Calu3 (cell line): ENCODE measurements at regions not wholly inside any gene's neighbourhood (a gene's known extent, or its start where the extent isn't known, plus 50 kb on each side); places are given as distances from the start of the nearest gene placed in this dataset.

Source experiments
- BruUV-seq: library from RNA; stranded (reverse); fragments of 400-500 nt; replicated peaks from 2 replicates; lab custom pipeline; 2021; lab: Mats Ljungman, UMichigan
- CTCF ChIA-PET: fragments of 300-600 bp; sonication (Branson Sonifier 250); formaldehyde crosslinking; loops from one replicate; lab custom pipeline; 2022; ENCODE audit warnings: antibody characterized with exemption; lab: Charles Lee
- DNase-seq: peaks from one replicate; pipeline ENCODE4 v3.0.0; 2022
- H3K27ac Mint-ChIP-seq: one replicate; pipeline ENCODE4 v1.8.0; 2022; ENCODE audit warnings: mixed read lengths; ENCODE audit not compliant: unreplicated experiment
- H3K27me3 Mint-ChIP-seq: one replicate; pipeline ENCODE4 v1.8.0; 2022; ENCODE audit warnings: mixed read lengths; ENCODE audit not compliant: unreplicated experiment
- H3K36me3 Mint-ChIP-seq: one replicate; pipeline ENCODE4 v1.8.0; 2022; ENCODE audit warnings: mild to moderate bottlenecking, moderate library complexity, mixed read lengths; ENCODE audit not compliant: insufficient read depth, unreplicated experiment
- H3K4me1 Mint-ChIP-seq: one replicate; pipeline ENCODE4 v1.8.0; 2022; ENCODE audit warnings: mild to moderate bottlenecking, low read depth, mixed read lengths; ENCODE audit not compliant: unreplicated experiment
- H3K4me3 Mint-ChIP-seq: one replicate; pipeline ENCODE4 v1.8.0; 2022; ENCODE audit warnings: mild to moderate bottlenecking, low read depth, moderate library complexity, mixed read lengths; ENCODE audit not compliant: unreplicated experiment
- H3K9me3 Mint-ChIP-seq: one replicate; pipeline ENCODE4 v1.8.0; 2022; ENCODE audit warnings: low read depth, mixed read lengths; ENCODE audit not compliant: unreplicated experiment
- intact Hi-C: fragments of 100-400 bp; cut with micrococcal nuclease; formaldehyde crosslinking; loops from one replicate; pipeline ENCODE4 v1.10.0; 2022; ENCODE audit not compliant: unreplicated experiment
- TF ChIP-seq, protein P1 (sequence below): fragments of 200-600 bp; IDR thresholded peaks from one replicate; pipeline ENCODE4 v1.8.0; 2022; ENCODE audit warnings: antibody characterized with exemption; ENCODE audit not compliant: unreplicated experiment

DNA sequence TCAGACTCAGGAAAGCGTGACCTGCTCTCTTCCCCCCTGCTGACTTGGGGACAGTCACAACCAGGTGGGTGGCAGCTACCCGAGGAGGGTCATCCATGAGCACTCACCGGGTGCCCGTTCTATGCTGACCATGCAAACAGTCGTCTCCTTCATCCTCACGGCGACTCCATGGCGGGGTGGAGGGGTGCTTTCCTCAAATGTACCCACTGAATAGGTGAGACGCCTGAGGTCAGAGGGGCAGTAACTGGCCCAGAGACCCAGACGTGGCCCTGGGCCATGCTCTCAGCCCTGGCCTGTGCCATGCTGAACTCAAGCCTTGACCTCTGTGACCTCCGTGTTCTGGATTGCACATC lies 59.2 kb upstream of the TPM4 start:
- Mint-ChIP-seq H3K4me1 (no peaks in the 10 kb centered on the region), H3K4me3 (no peak overlapping the region), H3K27ac (no peak overlapping the region), H3K36me3 (no peaks in the 10 kb centered on the region), H3K27me3 (no peaks in the 10 kb centered on the region), H3K9me3 (peaks cover 2% of the 10 kb centered on the region)
- TF ChIP-seq, protein P1, sequence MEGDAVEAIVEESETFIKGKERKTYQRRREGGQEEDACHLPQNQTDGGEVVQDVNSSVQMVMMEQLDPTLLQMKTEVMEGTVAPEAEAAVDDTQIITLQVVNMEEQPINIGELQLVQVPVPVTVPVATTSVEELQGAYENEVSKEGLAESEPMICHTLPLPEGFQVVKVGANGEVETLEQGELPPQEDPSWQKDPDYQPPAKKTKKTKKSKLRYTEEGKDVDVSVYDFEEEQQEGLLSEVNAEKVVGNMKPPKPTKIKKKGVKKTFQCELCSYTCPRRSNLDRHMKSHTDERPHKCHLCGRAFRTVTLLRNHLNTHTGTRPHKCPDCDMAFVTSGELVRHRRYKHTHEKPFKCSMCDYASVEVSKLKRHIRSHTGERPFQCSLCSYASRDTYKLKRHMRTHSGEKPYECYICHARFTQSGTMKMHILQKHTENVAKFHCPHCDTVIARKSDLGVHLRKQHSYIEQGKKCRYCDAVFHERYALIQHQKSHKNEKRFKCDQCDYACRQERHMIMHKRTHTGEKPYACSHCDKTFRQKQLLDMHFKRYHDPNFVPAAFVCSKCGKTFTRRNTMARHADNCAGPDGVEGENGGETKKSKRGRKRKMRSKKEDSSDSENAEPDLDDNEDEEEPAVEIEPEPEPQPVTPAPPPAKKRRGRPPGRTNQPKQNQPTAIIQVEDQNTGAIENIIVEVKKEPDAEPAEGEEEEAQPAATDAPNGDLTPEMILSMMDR: no peak
- no TSS peak for BruUV-seq
- DNase-seq: no peak
- CTCF ChIA-PET: no interaction called here
- intact Hi-C loops: no loop called here

- Mint-ChIP-seq H3K9me3 (peaks cover 2% of the 10 kb centered on the region), H3K4me1 (no peaks in the 10 kb centered on the region), H3K27ac (no peak overlapping the region), H3K4me3 (no peak overlapping the region), H3K36me3 (no peaks in the 10 kb centered on the region), H3K27me3 (no peaks in the 10 kb centered on the region)
- TF ChIP-seq, protein P1: no peak
- CTCF ChIA-PET: no interaction called here
- no peak for DNase-seq
- no TSS peak for BruUV-seq
- intact Hi-C loops: no loop called here
These were observed 58.1 kb upstream of the TPM4 start for GRCh38 chr19:16018106-16018755.

- TF ChIP-seq, protein P1: no peak
- intact Hi-C loops: no loop called here
- no peaks in the 10 kb centered on the region for H3K9me3 Mint-ChIP-seq
- no peak for DNase-seq
- H3K27me3 Mint-ChIP-seq: no peaks in the 10 kb centered on the region
- no peaks in the 10 kb centered on the region for H3K4me1 Mint-ChIP-seq
- no peak overlapping the region for H3K27ac Mint-ChIP-seq
- CTCF ChIA-PET: no interaction called here
- no TSS peak for BruUV-seq
- no peaks in the 10 kb centered on the region for H3K36me3 Mint-ChIP-seq
- H3K4me3 Mint-ChIP-seq: no peak overlapping the region
These were observed 57.3 kb upstream of the TPM4 start for GRCh38 chr19:16018801-16019551.

GRCh38 chr19:16019691-16020448 lies 56.4 kb upstream of the TPM4 start:
- Mint-ChIP-seq H3K9me3 (no peaks in the 10 kb centered on the region), H3K4me1 (no peaks in the 10 kb centered on the region), H3K27ac (no peak overlapping the region), H3K36me3 (no peaks in the 10 kb centered on the region), H3K4me3 (no peak overlapping the region), H3K27me3 (no peaks in the 10 kb centered on the region)
- CTCF ChIA-PET: no interaction called here
- intact Hi-C loops: no loop called here
- no TSS peak for BruUV-seq
- TF ChIP-seq, protein P1: no peak
- no peak for DNase-seq
